Thyroid gland (tissue), 4 donors: ENCODE measurements at regions not wholly inside any gene's neighbourhood (a gene's known extent, or its start where the extent isn't known, plus 50 kb on each side); places are given as distances from the start of the nearest gene placed in this dataset.

Source experiments
- DNase-seq, 2 donors: peaks; one replicate each; pipeline ENCODE4 v3.0.0-alpha.2; 2019
- H3K27ac ChIP-seq, 3 donors: fragments of 200-600 bp; sonication (generic); 1 replicate in 2 of 3; 2 replicates in 1 of 3; pipeline ENCODE4 v1.5.1; 2016 to 2019; ENCODE audit warnings: mild to moderate bottlenecking in 1 of 3, moderate library complexity in 1 of 3
- H3K27me3 ChIP-seq: fragments of 200-600 bp; sonication (generic); one replicate; pipeline ENCODE4 v1.5.1; 2019
- H3K36me3 ChIP-seq, 2 donors: fragments of 200-600 bp; sonication (generic); one replicate each; pipeline ENCODE4 v1.5.1; 2016 to 2019
- H3K4me1 ChIP-seq, 2 donors: fragments of 200-600 bp; sonication (generic); one replicate each; pipeline ENCODE4 v1.5.1; 2017 to 2019
- H3K4me3 ChIP-seq, 3 donors: fragments of 200-600 bp; sonication (generic); replicated peaks in 1 of 3; 1 replicate in 2 of 3; 2 replicates in 1 of 3; pipeline ENCODE4 v1.5.1; 2016; ENCODE audit warnings: mild to moderate bottlenecking in 1 of 3
- H3K9me3 ChIP-seq: fragments of 200-600 bp; sonication (generic); one replicate; pipeline ENCODE4 v1.5.1; 2017
- CTCF ChIP-seq, 6 experiments: fragments of 200-600 bp in 3 of 6; fragments of 450-650 bp in 3 of 6; sonication (generic) in 3 of 6; IDR thresholded peaks; one replicate each; pipeline ENCODE4 v1.5.1; 2016 to 2019; ENCODE audit warnings: antibody characterized with exemption in 6 of 6, mild to moderate bottlenecking in 2 of 6, inconsistent platforms in 1 of 6, moderate library complexity in 1 of 6
- POLR2A ChIP-seq, 2 donors: fragments of 450-650 bp; IDR thresholded peaks; one replicate each; pipeline ENCODE4 v1.6.1; 2017; ENCODE audit warnings: antibody characterized with exemption in 2 of 2, mild to moderate bottlenecking in 2 of 2, moderate library complexity in 1 of 2
- WGBS, 2 donors: methylation state at CpG; one replicate each; pipeline ENCODE4 v1.1.5; 2017; 5-methylcytosine and 5-hydroxymethylcytosine counted together
- intact Hi-C: fragments of 100-400 bp; cut with DNase I; formaldehyde crosslinking; loops from one replicate; pipeline ENCODE4 v1.15.1; 2023

- intact Hi-C loops = no loop called here
- Histone ChIP-seq H3K27me3 (no peaks in the 10 kb centered on the region), H3K27ac (no peak overlapping the region), H3K4me3 (no peak overlapping the region), H3K36me3 (no peaks in the 10 kb centered on the region), H3K9me3 (no peaks in the 10 kb centered on the region), H3K4me1 (no peaks in the 10 kb centered on the region)
- DNase-seq = no peak
- TF ChIP-seq CTCF (IDR thresholded peaks at IDR 0.05) (no peak), POLR2A (IDR thresholded peaks at IDR 0.05) (no peak)
- 70 to 79% methylated on average over 2 of the region's 2 CpGs for WGBS, 2 donors
Observed at GRCh38 chr10:130618647-130619046, 482.5 kb downstream of the GLRX3 start.

- WGBS, 2 donors = 70 to 71% methylated on average over 8 of the region's 8 CpGs
- no peak for DNase-seq
- Histone ChIP-seq H3K4me3 (no peak overlapping the region), H3K36me3 (no peaks in the 10 kb centered on the region), H3K9me3 (no peaks in the 10 kb centered on the region), H3K27ac (no peak overlapping the region), H3K4me1 (peaks cover 0 to 4% of the 10 kb centered on the region in 2 donors), H3K27me3 (no peaks in the 10 kb centered on the region)
- intact Hi-C loops = no loop called here
- TF ChIP-seq CTCF (IDR thresholded peaks at IDR 0.05) (no peak), POLR2A (IDR thresholded peaks at IDR 0.05) (no peak)
Observed at GRCh38 chr10:130621231-130621775, 485.1 kb downstream of the GLRX3 start.

GRCh38 chr10:130623680-130624267, 487.6 kb downstream of the GLRX3 start:
- no peaks in the 10 kb centered on the region for H3K27me3 ChIP-seq
- TF ChIP-seq POLR2A (IDR thresholded peaks at IDR 0.05) (no peak), CTCF (IDR thresholded peaks at IDR 0.05) (no peak)
- DNase-seq = peak; percentile 27 to 76
- H3K4me3 ChIP-seq = no peak overlapping the region
- H3K4me1 ChIP-seq = peaks cover 0 to 4% of the 10 kb centered on the region in 2 donors
- intact Hi-C loops = no loop called here
- H3K27ac ChIP-seq = no peak overlapping the region
- H3K9me3 ChIP-seq = no peaks in the 10 kb centered on the region
- WGBS, 2 donors = 21 to 31% methylated on average over 4 of the region's 4 CpGs
- no peaks in the 10 kb centered on the region for H3K36me3 ChIP-seq

GRCh38 chr10:130627346-130628045, 491.3 kb downstream of the GLRX3 start:
- H3K4me3 ChIP-seq = no peak overlapping the region
- no peaks in the 10 kb centered on the region for H3K27me3 ChIP-seq
- WGBS, 2 donors = 67 to 78% methylated on average over 3 of the region's 3 CpGs
- no peak overlapping the region for H3K27ac ChIP-seq
- DNase-seq = no peak
- no peaks in the 10 kb centered on the region for H3K9me3 ChIP-seq
- intact Hi-C loops = no loop called here
- no peaks in the 10 kb centered on the region for H3K36me3 ChIP-seq
- H3K4me1 ChIP-seq = peaks cover 0 to 4% of the 10 kb centered on the region in 2 donors
- TF ChIP-seq POLR2A (IDR thresholded peaks at IDR 0.05) (no peak), CTCF (IDR thresholded peaks at IDR 0.05) (no peak)

- no peak for DNase-seq
- 92 to 97% methylated on average over 2 of the region's 2 CpGs for WGBS, 2 donors
- Histone ChIP-seq H3K4me1 (no peaks in the 10 kb centered on the region), H3K4me3 (no peak overlapping the region), H3K9me3 (no peaks in the 10 kb centered on the region), H3K27ac (no peak overlapping the region), H3K36me3 (no peaks in the 10 kb centered on the region), H3K27me3 (no peaks in the 10 kb centered on the region)
- TF ChIP-seq CTCF (IDR thresholded peaks at IDR 0.05) (no peak), POLR2A (IDR thresholded peaks at IDR 0.05) (no peak)
- intact Hi-C loops = no loop called here
Observed at GRCh38 chr10:130630135-130630534, 493.9 kb downstream of the GLRX3 start.
